ENCODE measurements at regions not wholly inside any gene's neighbourhood (a gene's known extent, or its start where the extent isn't known, plus 50 kb on each side); places are given as distances from the start of the nearest gene placed in this dataset.

DNA sequence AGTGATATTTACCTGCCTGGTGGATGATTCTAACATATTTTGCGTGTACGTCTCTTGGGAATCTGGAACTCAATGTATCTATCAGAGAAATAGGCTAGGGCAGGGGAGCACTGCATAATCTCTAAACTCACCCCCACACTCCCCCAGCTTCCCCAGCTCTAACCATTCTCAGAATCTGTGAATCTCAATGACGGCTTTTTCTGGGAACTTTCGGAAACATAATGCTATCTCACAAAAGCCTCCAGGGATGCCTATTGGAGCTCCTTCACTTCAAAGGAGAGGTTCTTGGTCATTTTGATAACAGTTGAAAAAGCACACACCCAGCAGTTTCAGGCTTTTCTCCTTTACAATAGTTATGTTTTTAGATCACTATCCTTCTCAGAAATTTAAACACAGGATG, 113.8 kb upstream of the MAGI3 start:
- TF ChIP-seq POLR2A (IDR thresholded peaks at IDR 0.05; ENCODE audit: extremely low read depth, insufficient read length): no peak
- TF ChIP-seq MYC (IDR thresholded peaks at IDR 0.05; ENCODE audit: low read depth, low read length): no peak
- TF ChIP-seq, protein P1, sequence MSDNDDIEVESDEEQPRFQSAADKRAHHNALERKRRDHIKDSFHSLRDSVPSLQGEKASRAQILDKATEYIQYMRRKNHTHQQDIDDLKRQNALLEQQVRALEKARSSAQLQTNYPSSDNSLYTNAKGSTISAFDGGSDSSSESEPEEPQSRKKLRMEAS (IDR thresholded peaks at IDR 0.05; ENCODE audit: low read depth, low read length): no peak
- TF ChIP-seq, protein P2, sequence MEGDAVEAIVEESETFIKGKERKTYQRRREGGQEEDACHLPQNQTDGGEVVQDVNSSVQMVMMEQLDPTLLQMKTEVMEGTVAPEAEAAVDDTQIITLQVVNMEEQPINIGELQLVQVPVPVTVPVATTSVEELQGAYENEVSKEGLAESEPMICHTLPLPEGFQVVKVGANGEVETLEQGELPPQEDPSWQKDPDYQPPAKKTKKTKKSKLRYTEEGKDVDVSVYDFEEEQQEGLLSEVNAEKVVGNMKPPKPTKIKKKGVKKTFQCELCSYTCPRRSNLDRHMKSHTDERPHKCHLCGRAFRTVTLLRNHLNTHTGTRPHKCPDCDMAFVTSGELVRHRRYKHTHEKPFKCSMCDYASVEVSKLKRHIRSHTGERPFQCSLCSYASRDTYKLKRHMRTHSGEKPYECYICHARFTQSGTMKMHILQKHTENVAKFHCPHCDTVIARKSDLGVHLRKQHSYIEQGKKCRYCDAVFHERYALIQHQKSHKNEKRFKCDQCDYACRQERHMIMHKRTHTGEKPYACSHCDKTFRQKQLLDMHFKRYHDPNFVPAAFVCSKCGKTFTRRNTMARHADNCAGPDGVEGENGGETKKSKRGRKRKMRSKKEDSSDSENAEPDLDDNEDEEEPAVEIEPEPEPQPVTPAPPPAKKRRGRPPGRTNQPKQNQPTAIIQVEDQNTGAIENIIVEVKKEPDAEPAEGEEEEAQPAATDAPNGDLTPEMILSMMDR (IDR thresholded peaks at IDR 0.05; ENCODE audit: low read depth, low read length): no peak
- no peak overlapping the region for H3K4me3 ChIP-seq (ENCODE audit: low read depth, low read length)
- DNase-seq (ENCODE audit: low read depth): no peak

DNA sequence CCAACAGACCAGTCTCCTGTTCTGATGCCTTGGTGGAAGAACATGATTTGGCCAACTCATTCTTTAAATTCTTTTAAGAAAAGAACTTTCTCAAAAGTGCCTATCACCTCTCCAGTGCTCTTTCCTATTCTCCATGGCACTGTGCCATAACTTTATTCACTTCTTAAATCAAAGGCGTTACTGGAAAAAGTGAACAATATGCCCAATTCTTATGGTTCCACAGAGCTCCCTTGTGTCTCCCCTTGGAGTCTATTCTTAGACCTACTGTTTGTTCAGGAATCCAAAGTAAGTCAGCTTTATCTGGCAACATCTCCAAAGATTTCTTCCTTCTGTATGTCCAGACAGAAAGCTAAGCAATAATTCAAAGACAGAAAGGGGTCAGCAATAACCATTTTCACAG, 111.9 kb upstream of the MAGI3 start:
- TF ChIP-seq, protein P2 (IDR thresholded peaks at IDR 0.05; ENCODE audit: low read depth, low read length): no peak
- TF ChIP-seq, protein P1 (IDR thresholded peaks at IDR 0.05; ENCODE audit: low read depth, low read length): no peak
- no peak for TF ChIP-seq POLR2A (IDR thresholded peaks at IDR 0.05; ENCODE audit: extremely low read depth, insufficient read length)
- no peak for TF ChIP-seq MYC (IDR thresholded peaks at IDR 0.05; ENCODE audit: low read depth, low read length)
- H3K4me3 ChIP-seq (ENCODE audit: low read depth, low read length): no peak overlapping the region
- no peak for DNase-seq (ENCODE audit: low read depth)

DNA sequence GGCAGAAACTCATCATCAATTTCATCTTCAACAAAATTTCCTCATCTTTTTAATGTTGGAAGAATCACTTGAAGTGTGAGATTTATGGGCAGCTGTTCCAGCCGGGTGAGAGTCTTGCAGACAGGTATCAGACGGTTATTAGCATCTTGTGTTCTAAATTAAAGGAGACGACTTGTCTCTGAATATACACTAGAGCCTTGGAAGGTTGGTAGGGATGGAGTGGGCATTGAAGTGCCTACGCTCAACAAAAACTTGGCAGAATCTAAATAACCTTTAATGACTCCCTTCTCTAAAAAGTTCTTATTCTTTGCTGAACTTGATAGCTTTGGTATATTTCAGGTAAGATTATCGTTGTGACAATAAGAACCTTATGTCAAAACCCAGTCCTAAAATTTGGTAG, 111.5 kb upstream of the MAGI3 start:
- DNase-seq (ENCODE audit: low read depth): no peak
- H3K4me3 ChIP-seq (ENCODE audit: low read depth, low read length): no peak overlapping the region
- no peak for TF ChIP-seq POLR2A (IDR thresholded peaks at IDR 0.05; ENCODE audit: extremely low read depth, insufficient read length)
- TF ChIP-seq, protein P2 (IDR thresholded peaks at IDR 0.05; ENCODE audit: low read depth, low read length): no peak
- no peak for TF ChIP-seq MYC (IDR thresholded peaks at IDR 0.05; ENCODE audit: low read depth, low read length)
- TF ChIP-seq, protein P1 (IDR thresholded peaks at IDR 0.05; ENCODE audit: low read depth, low read length): no peak

DNA sequence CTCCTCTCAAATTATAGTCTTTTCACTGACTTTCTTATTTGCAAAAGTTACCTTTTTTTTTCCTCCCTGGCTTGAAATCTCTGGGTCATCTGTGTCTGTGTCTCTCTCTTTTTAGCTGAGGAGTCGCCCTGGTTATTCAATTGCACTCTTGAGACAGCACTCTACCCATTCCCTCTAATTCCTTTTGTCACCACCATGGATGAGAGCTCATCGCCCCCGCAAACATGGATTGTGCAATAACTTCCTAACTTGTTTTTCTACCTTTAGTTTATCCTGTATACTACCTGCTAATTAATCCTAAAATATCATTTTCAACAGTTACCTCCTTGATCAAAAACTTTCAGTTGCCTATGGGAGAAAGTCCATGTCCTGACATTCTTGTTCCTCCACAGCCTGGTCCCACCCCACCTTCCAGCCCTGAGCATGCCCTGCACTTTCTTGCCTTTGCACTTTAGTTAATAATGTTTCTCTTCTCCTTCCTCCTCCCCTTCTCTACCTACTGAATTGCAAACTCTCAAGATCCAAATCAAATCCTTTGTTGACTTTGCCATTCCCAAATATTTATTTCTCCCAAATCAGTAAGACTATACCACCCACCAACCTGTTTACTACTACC, 110.4 kb upstream of the MAGI3 start:
- no peak for DNase-seq (ENCODE audit: low read depth)
- TF ChIP-seq MYC (IDR thresholded peaks at IDR 0.05; ENCODE audit: low read depth, low read length): no peak
- TF ChIP-seq, protein P2 (IDR thresholded peaks at IDR 0.05; ENCODE audit: low read depth, low read length): no peak
- TF ChIP-seq, protein P1 (IDR thresholded peaks at IDR 0.05; ENCODE audit: low read depth, low read length): no peak
- TF ChIP-seq POLR2A (IDR thresholded peaks at IDR 0.05; ENCODE audit: extremely low read depth, insufficient read length): no peak
- H3K4me3 ChIP-seq (ENCODE audit: low read depth, low read length): no peak overlapping the region

DNA sequence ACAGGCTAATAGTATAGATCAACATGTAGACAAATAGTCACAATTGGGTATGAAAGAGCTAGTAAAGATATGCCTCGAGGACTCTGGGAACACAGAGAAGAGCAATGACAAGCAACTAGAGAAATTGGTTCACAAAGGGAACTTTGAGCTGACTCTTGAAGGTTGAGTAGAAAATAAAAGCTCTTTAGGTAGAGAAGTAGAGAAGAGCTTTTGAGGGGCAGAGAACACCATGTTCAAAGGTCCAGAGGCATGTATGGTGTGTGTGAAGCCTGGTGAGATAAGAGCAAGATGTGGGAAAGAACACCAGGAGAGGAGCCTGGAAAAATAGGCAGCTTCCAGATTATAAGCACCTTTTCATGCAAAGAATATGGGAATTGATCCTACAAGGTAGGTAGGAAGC, 109.7 kb upstream of the MAGI3 start:
- DNase-seq (ENCODE audit: low read depth): no peak
- TF ChIP-seq, protein P2 (IDR thresholded peaks at IDR 0.05; ENCODE audit: low read depth, low read length): no peak
- TF ChIP-seq POLR2A (IDR thresholded peaks at IDR 0.05; ENCODE audit: extremely low read depth, insufficient read length): no peak
- TF ChIP-seq, protein P1 (IDR thresholded peaks at IDR 0.05; ENCODE audit: low read depth, low read length): no peak
- no peak for TF ChIP-seq MYC (IDR thresholded peaks at IDR 0.05; ENCODE audit: low read depth, low read length)
- no peak overlapping the region for H3K4me3 ChIP-seq (ENCODE audit: low read depth, low read length)

Measured in NB4 (cell line).